CD1c-positive myeloid dendritic cell (primary cell): ENCODE measurements at regions not wholly inside any gene's neighbourhood (a gene's known extent, or its start where the extent isn't known, plus 50 kb on each side); places are given as distances from the start of the nearest gene placed in this dataset.

Source experiments
- DNase-seq: peaks from one replicate; pipeline ENCODE4 v3.0.0-alpha.2; 2016; ENCODE audit errors: extremely low spot score

- no peak for DNase-seq
Measured at GRCh38 chr14:82432301-82433105, 898.9 kb upstream of the SEL1L start.

DNA sequence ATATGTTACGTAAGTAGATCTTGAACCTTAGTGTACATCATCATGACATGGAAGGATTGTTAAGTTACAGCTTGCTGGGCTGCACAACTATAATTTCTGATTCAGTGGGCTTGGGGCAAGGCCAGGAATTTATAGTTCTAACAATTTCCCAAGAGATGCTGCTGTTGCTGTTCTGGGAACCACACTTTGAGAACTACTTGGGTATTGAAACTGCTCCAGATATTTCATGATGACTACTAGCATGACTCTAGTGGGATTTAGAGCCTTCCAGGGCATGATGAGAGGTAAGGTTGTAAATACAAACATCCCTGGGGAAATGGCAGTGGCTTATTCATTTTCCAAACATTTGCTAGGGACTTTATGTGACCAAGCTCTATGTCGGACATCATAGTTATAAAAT is 904.8 kb upstream of the SEL1L start:
- no peak for DNase-seq

- DNase-seq = no peak
Measured at GRCh38 chr14:82441270-82441669, 907.6 kb upstream of the SEL1L start.

GRCh38 chr14:82445810-82446570 is 912.3 kb upstream of the SEL1L start:
- no peak for DNase-seq

- no peak for DNase-seq
Measured at GRCh38 chr14:82447586-82447985, 913.9 kb upstream of the SEL1L start.

DNA sequence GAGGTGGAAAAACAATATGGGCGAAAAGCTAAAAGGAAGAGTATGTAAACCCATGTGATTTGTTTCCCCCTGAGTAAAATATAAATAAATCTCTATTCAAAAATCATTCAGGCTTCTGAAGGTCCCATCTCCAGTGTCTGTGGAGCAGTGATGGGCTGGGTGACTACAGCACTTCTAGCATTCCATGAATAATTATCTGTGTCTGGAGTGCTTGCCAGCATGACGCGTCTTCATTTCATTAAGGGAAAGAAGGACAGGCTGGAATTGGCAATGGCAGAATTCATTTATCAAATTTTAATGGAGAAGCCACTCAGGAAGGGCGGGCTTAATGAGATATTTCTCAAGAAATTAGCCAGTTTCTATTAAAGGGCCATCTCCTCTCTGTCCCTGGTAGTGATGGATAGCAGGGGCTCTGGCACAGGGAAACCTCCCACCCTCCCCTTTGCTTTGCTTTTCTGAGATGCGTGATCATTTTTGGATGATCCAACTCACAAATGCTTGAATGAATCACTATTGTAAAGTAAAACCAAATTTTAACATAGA is 916.3 kb upstream of the SEL1L start:
- DNase-seq = no peak

- DNase-seq = no peak
Measured at GRCh38 chr14:82451675-82452074, 918.0 kb upstream of the SEL1L start.

DNA sequence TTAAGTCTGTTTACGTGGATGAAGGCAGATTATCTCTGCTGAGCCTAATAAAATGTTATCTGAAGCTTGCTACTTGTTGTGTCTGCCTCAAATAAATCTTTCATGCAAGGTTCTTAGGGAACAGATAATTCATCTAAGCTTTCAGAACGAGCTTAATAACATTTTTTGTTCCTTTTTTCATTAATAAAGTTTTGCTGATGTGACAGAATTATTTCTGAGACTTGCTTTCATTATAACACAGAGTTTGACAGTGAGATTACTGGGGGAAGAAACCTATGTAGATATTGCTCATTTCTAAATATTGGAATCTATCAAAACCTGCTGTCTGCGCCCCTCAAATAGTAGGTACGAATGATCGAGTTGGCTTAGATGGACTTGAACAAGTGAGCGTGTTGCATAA is 948.7 kb upstream of the SEL1L start:
- DNase-seq = no peak

DNA sequence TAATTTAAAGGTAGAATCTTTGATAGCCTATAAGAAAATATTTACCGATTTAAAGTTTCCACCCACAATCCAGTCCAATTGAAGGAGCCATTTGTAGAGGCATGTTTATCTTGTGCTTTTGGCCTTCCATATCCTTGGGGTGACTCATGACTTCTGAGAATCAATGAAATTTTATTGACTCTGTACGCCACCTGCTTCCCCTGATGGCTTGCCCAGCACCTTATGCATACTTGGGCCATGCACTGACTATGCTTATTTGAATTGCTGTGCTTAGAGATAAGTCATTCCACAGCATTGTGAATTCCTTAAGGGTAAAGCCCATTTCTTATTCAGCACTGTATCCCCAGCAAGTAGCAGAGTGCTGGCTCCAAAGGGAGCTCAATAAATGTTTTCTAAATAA is 954.8 kb upstream of the SEL1L start:
- DNase-seq = no peak

- DNase-seq = no peak
Measured at GRCh38 chr14:82490397-82490796, 956.7 kb upstream of the SEL1L start.

DNA sequence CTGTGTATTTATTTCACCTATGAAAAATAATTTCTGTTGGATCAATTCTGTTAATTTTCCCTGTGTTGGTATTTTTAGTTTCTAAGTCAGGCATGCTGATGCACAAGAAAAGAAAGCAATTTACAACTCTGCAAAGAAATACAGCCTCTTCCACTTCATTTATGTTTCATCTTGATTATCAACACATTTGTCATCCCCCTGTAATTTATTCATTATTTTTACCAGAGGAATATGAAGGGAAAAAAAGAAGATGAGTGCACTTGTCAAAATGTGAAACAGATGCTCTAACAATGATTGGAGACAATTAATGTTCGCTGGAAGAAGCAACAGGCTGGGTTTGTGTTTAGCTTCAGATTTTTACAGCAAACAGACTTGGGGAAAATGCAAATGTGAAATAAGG is 958.5 kb upstream of the SEL1L start:
- no peak for DNase-seq

DNA sequence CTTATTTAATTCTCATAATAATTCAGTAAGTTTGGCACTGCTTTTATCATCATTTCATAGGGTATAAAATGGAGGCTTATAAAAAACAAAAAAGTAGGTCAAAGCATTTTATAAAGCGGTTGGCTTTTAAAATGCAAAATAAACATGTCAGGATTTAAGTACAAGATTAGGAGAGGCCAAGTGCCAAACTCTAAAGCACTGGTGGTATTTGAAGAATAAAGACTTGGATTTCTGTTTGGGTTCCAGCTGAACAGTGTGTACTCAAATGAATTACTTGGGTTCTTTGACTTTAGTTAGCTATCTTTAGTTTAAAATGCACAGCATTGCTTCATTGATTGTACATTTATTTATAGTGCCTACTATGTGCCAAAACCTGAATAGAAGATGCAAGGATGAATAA is 966.6 kb upstream of the SEL1L start:
- no peak for DNase-seq

DNA sequence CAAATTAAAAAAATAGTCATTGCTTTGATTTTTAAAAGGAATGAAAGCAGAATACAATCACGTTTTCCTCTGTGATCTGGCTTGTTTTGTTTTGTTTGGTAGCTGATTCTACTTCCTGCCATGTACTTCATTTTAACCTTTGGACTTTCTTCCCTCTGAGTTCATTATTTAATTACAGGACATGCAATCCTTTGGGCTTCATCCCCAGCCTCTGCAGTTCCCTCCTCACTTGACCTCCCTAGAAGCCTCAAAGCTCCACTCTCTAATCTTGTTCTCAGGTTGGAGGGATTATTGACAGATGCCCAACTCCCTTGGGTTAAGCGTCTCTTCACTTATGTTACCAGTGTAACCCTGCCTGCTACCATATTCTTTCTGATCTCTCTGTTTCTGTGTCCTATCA is 967.9 kb upstream of the SEL1L start:
- no peak for DNase-seq

- no peak for DNase-seq
Measured at GRCh38 chr14:82502043-82502442, 968.4 kb upstream of the SEL1L start.

DNA sequence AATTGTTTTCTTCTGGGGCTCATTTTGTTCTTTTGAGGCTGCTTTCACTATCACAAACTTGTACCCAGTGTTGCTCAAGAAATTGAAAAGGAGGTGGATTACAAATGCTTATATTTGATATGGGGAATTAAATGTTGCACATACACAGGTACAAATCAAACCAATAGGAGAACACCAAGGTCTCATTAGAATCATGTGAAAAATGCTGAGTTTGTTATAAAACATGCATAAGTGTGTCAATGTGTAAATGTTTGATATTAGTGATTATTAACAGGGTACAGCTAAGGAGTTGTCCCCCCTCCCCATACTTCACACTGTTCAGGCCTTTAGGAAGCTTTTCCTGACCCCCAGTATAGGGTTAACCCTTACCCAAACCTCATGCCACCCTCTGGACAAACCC is 971.2 kb upstream of the SEL1L start:
- DNase-seq = no peak

GRCh38 chr14:82510007-82510406 is 976.4 kb upstream of the SEL1L start:
- no peak for DNase-seq

DNA sequence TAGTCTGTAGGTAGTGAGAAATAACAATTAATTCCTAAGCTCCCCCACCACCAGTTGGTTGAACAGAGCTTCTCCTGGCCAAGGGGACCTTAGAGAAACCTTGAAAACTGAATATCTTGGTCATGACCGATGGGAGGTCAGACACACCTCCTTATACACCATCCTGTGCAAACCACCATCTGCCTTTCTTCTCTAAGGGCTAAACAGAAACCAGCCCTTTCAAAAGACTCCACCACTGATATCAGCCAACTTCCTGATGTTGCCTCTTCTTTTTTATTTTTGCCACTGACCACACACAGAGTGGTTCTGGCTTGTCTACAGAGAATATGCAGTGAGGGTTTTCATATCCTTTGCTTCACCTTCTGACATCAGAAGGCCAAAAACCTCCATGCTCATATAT is 977.7 kb upstream of the SEL1L start:
- no peak for DNase-seq

DNA sequence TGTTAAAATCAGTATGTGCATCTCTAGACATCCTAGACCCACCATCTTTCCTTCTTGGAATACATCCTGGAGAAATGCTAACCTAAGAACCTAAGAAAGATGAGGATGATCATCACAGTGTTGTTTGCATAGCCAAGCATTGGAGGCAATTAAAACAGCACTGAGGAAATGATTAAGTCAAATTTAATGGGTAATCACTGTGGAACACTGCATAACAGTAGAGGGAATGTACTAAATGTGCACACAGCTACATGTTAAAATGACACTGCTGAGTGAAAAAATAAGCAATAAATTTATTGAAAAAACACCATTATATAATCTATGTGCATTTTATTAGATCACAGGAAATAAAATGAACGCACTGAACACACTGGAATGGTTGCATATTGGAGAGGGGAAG is 987.1 kb upstream of the SEL1L start:
- no peak for DNase-seq

- no peak for DNase-seq
Measured at GRCh38 chr14:82521191-82521590, 987.5 kb upstream of the SEL1L start.

DNA sequence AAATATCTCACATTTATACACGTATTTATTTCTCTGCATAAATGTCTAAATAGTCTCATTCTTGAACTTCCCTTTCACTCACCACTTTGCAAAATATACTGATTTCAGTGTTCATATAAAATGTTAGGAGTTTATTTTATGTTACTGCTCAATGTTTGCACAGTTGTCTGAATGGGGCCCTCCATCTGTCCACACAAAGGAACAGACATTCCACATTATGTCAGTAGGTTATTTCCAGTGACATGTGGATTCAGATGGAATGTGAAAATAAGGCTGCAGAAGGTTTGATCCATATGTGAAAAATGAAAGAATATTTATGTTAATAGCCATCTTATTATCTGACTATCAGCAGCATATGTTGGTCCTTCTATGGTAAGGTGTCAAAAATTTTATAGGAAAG is 994.4 kb upstream of the SEL1L start:
- DNase-seq = no peak

DNA sequence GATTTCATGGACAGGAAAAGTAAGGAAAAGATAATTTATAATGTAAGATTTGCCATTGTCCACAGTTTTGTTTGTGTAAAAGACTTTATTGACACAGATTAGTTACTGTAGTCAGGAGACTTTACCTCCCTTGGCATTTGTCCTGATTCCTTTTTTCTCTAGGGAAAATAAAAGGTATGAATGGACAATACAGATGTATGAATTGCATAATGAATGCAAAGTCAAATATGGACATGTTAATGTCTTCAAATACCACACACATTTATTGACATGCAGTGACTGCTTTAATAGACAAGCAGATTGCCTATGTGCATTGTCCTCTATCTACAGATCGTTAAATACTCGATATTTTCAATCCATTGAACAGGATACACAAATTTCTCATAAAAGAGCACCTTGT is 999.7 kb upstream of the SEL1L start:
- DNase-seq = no peak

GRCh38 chr14:82536566-82536965 is 1002.9 kb upstream of the SEL1L start:
- DNase-seq = no peak

DNA sequence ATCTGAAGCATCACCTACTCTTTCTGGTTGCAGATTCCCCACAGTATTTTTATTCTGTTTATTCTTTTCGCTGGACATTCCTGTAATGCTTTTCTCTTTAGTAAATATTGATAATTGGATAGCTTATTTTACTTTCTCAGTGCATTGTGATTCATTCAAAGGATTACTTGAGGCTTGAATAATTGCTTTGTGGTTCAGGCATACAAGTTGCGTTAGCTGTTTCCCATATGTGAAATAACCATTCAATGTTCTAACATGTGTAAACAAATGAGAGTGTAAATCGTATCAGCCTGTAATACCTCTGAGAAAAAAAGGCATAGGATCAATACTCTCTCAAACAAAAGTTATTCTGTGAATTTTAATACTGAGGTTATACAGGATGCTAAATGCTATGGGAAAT is 1004.2 kb upstream of the SEL1L start:
- DNase-seq = no peak
